ENCODE measurements at regions not wholly inside any gene's neighbourhood (a gene's known extent, or its start where the extent isn't known, plus 50 kb on each side); places are given as distances from the start of the nearest gene placed in this dataset.

- Histone ChIP-seq H3K27ac (no peak overlapping the region), H3K4me3 (no peak overlapping the region), H3K9me3 (no peaks in the 10 kb centered on the region), H3K36me3 (no peaks in the 10 kb centered on the region), H3K27me3 (no peaks in the 10 kb centered on the region), H3K4me1 (no peaks in the 10 kb centered on the region)
- intact Hi-C loops (cut with DNase I; ENCODE audit: low total_unique reads) = no loop called here
- no peak for DNase-seq
- TF ChIP-seq CTCF (IDR thresholded peaks at IDR 0.05) = no peak
Measured at GRCh38 chr13:53379485-53379884, 350.9 kb downstream of the OLFM4 start.

DNA sequence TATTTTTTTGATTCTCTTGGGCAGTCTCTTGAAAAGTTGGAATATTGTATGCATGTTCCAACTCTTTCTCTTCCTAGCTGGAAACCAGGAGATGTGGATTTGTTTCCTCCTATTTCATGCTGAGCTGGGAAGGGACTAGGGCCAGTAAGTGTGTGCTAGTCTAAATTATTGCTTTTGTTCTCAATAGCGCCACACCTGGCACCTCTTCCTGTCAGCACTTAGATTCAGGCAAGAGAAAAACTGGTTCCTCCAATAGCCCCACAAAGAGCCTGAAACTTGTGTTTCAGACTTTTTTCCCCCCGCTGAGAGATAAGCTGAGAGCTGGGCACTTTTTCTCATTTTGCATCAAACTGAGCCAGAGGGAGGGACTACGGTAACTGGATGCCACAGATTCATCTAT lies 353.4 kb downstream of the OLFM4 start:
- Histone ChIP-seq H3K4me1 (no peaks in the 10 kb centered on the region), H3K36me3 (no peaks in the 10 kb centered on the region), H3K27ac (no peak overlapping the region), H3K9me3 (no peaks in the 10 kb centered on the region), H3K4me3 (no peak overlapping the region), H3K27me3 (no peaks in the 10 kb centered on the region)
- DNase-seq = no peak
- intact Hi-C loops (cut with DNase I; ENCODE audit: low total_unique reads) = no loop called here
- TF ChIP-seq CTCF (IDR thresholded peaks at IDR 0.05) = no peak

DNA sequence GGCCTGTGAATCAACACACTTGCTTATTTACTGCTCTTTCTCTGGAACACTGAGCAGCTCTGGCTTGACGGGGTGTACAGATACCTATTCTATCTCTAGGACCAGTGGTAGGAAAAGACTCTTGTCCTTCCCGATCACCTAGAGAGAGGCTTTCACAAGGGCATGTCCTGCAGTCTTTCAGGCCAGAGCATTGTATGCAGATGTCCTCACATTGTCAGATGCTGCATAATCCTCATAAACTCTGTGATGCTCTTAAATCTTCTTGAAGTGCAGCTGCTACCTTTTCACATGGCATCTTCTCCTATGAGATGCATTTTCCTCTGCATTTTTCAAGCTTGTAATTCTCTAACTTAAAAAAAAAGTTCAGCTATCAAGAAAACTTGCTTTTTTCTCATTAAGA lies 369.4 kb downstream of the OLFM4 start:
- Histone ChIP-seq H3K36me3 (no peaks in the 10 kb centered on the region), H3K9me3 (no peaks in the 10 kb centered on the region), H3K27ac (no peak overlapping the region), H3K4me3 (no peak overlapping the region), H3K4me1 (no peaks in the 10 kb centered on the region), H3K27me3 (no peaks in the 10 kb centered on the region)
- DNase-seq = no peak
- TF ChIP-seq CTCF (IDR thresholded peaks at IDR 0.05) = no peak
- intact Hi-C loops (cut with DNase I; ENCODE audit: low total_unique reads) = no loop called here

DNA sequence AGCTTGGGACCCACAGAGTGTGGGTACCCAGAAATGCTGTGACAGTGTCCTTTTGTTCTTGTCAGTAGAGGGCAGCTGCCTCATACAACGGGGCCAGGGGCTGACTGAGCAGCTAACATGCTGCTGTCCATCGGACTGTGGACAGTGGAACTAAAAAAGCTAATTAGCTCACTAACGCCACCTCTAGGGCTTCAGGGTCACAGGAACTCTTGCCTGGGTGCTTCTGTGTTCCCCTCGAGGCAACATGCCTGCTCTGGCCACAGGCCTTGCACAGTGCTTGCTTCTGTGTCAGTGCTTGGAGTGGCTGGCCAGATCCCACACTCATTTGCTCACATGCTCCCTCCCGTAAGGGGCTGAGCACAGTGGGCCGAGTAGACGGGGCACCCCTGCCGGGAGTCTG lies 377.0 kb downstream of the OLFM4 start:
- Histone ChIP-seq H3K36me3 (no peaks in the 10 kb centered on the region), H3K4me1 (no peaks in the 10 kb centered on the region), H3K9me3 (no peaks in the 10 kb centered on the region), H3K27me3 (no peaks in the 10 kb centered on the region), H3K27ac (no peak overlapping the region), H3K4me3 (no peak overlapping the region)
- no peak for DNase-seq
- intact Hi-C loops (cut with DNase I; ENCODE audit: low total_unique reads) = no loop called here
- no peak for TF ChIP-seq CTCF (IDR thresholded peaks at IDR 0.05)

- no peak for DNase-seq
- Histone ChIP-seq H3K4me1 (no peaks in the 10 kb centered on the region), H3K4me3 (no peak overlapping the region), H3K9me3 (no peaks in the 10 kb centered on the region), H3K27me3 (no peaks in the 10 kb centered on the region), H3K27ac (no peak overlapping the region), H3K36me3 (no peaks in the 10 kb centered on the region)
- TF ChIP-seq CTCF (IDR thresholded peaks at IDR 0.05) = no peak
- intact Hi-C loops (cut with DNase I; ENCODE audit: low total_unique reads) = no loop called here
Measured at GRCh38 chr13:53408306-53408705, 379.7 kb downstream of the OLFM4 start.

DNA sequence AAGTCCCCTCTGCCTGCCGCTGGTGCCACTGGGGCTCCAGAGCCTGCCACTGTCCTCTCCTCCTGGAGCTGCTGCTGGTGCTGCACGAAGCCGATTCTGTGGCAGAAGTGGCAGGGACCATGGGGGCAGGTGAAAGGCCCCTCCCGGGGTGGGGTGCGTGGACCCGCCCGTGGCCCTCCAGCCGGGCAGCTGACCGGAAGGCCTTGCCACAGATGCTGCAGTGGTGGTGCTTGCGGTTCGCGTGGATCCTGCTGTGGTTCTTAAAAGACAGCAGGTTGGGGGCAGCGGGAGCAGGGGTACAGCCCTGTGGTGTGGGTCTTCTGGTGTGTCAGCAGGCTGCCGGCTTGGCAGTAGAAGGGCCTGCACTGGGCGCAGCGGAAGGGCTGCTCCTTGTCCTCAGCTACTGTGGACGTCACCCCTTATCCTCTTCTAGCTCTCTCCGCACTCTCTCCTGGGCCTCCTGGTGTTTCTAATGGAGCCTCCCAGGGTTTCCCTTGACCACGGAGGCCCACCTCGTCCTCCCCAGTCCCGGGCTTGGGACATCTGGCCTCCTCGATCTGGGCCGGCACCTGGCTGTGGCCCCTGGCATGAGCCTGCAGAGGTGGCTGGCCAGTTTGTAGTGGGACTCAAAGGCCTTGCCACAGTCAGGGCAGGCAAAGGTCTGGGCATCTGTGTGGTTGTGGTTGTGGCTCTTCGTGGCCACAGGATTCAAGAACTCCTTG lies 380.4 kb downstream of the OLFM4 start:
- H3K27ac ChIP-seq = no peak overlapping the region
- no peak for TF ChIP-seq CTCF (IDR thresholded peaks at IDR 0.05)
- no peaks in the 10 kb centered on the region for H3K4me1 ChIP-seq
- no peaks in the 10 kb centered on the region for H3K9me3 ChIP-seq
- H3K36me3 ChIP-seq = no peaks in the 10 kb centered on the region
- DNase-seq = no peak
- intact Hi-C loops (cut with DNase I; ENCODE audit: low total_unique reads) = no loop called here
- no peaks in the 10 kb centered on the region for H3K27me3 ChIP-seq
- H3K4me3 ChIP-seq = no peak overlapping the region

Measured in tibial artery (tissue), 4 donors.